ENCODE measurements at regions not wholly inside any gene's neighbourhood (a gene's known extent, or its start where the extent isn't known, plus 50 kb on each side); places are given as distances from the start of the nearest gene placed in this dataset.

DNA sequence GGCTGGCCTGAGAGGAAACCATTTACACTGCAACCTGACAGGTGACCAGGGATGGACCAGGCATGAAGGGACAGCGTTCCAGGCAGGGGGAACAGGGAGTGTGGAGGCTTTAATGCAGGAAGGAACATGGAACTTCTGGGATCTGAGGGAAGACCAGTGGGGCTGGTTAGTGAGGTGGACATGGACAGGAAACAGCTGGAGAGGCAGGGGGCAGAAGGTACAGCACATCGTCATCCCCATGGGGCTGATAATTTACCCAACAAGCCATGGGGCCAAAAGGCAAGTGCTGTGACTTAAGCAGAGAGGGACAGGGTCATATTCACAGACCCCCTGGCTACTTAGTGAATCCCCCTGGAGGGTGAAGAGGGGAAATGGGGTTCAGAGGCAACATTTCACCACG is 77.0 kb upstream of the LARS2 start:
- TF ChIP-seq POLR2AphosphoS5 (IDR thresholded peaks at IDR 0.05; ENCODE audit: low read depth, low read length) (no peak), SIN3A (IDR thresholded peaks at IDR 0.05; ENCODE audit: borderline replicate concordance, insufficient read depth, low read depth, low read length) (no peak)
- TF ChIP-seq, protein P1, sequence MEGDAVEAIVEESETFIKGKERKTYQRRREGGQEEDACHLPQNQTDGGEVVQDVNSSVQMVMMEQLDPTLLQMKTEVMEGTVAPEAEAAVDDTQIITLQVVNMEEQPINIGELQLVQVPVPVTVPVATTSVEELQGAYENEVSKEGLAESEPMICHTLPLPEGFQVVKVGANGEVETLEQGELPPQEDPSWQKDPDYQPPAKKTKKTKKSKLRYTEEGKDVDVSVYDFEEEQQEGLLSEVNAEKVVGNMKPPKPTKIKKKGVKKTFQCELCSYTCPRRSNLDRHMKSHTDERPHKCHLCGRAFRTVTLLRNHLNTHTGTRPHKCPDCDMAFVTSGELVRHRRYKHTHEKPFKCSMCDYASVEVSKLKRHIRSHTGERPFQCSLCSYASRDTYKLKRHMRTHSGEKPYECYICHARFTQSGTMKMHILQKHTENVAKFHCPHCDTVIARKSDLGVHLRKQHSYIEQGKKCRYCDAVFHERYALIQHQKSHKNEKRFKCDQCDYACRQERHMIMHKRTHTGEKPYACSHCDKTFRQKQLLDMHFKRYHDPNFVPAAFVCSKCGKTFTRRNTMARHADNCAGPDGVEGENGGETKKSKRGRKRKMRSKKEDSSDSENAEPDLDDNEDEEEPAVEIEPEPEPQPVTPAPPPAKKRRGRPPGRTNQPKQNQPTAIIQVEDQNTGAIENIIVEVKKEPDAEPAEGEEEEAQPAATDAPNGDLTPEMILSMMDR (IDR thresholded peaks at IDR 0.05) = no peak
